IMR-90 (cell line): ENCODE measurements at regions not wholly inside any gene's neighbourhood (a gene's known extent, or its start where the extent isn't known, plus 50 kb on each side); places are given as distances from the start of the nearest gene placed in this dataset.

ENCODE experiments used
- ATAC-seq: fragments of 200-7000 bp; cut with Tn5 transposase; 2 replicates; pipeline ENCODE4 v1.9.1; 2020; ENCODE audit warnings: low read depth, mild to moderate bottlenecking, moderate library complexity
- BruUV-seq: library from RNA; stranded (reverse); fragments of 400-500 nt; replicated peaks from 2 replicates; lab custom pipeline; 2021; lab: Mats Ljungman, UMichigan
- CTCF ChIA-PET: fragments of 300-600 bp; formaldehyde crosslinking; extraction: SDS; loops from one replicate; lab custom pipeline; 2021; ENCODE audit warnings: antibody characterized with exemption; lab: Yijun Ruan, JAX
- POLR2A ChIA-PET: fragments of 300-600 bp; sonication (Branson Sonifier 250); formaldehyde crosslinking; loops from one replicate; lab custom pipeline; 2022; ENCODE audit warnings: antibody characterized with exemption; ENCODE audit not compliant: unreplicated experiment; lab: Charles Lee
- DNase-seq: peaks from one replicate; pipeline ENCODE4 v3.0.0; 2013
- H2AFZ ChIP-seq: replicated peaks from 2 replicates; pipeline ENCODE3; 2013; ENCODE audit warnings: low read length, mild to moderate bottlenecking; ENCODE audit not compliant: poor library complexity
- H2AK5ac ChIP-seq: 2 replicates; pipeline ENCODE4 v1.6.1; 2013; ENCODE audit warnings: low read depth, low read length, inconsistent platforms
- H2AK9ac ChIP-seq: replicated peaks from 2 replicates; pipeline ENCODE3; 2013; ENCODE audit warnings: mild to moderate bottlenecking, low read depth, low read length, moderate library complexity; ENCODE audit not compliant: poor library complexity
- H2BK120ac ChIP-seq: 2 replicates; pipeline ENCODE4 v1.6.1; 2013; ENCODE audit warnings: low read depth, low read length, inconsistent platforms
- H2BK15ac ChIP-seq: 3 replicates; pipeline ENCODE4 v1.6.1; 2013; ENCODE audit warnings: low read depth, low read length, inconsistent platforms
- H2BK20ac ChIP-seq: 2 replicates; pipeline ENCODE4 v1.6.1; 2013; ENCODE audit warnings: low read depth, mild to moderate bottlenecking, inconsistent platforms, low read length, moderate library complexity
- H2BK5ac ChIP-seq: 2 replicates; pipeline ENCODE4 v1.6.1; 2013; ENCODE audit warnings: mild to moderate bottlenecking, low read depth, low read length, inconsistent platforms; ENCODE audit not compliant: poor library complexity, severe bottlenecking
- H3K14ac ChIP-seq: replicated peaks from 2 replicates; pipeline ENCODE4 v1.6.1; 2013; ENCODE audit warnings: low read depth, low read length, inconsistent platforms
- H3K18ac ChIP-seq: 2 replicates; pipeline ENCODE4 v1.6.1; 2013; ENCODE audit warnings: low read depth, low read length, control low read depth
- H3K23ac ChIP-seq: 2 replicates; pipeline ENCODE4 v1.6.1; 2013; ENCODE audit warnings: low read depth, low read length, inconsistent platforms
- H3K27ac ChIP-seq: 2 replicates; pipeline ENCODE4 v1.5.1; 2013; ENCODE audit warnings: mild to moderate bottlenecking, control low read depth, low read length; ENCODE audit not compliant: insufficient read depth
- H3K27me3 ChIP-seq: 2 replicates; pipeline ENCODE4 v1.6.1; 2013; ENCODE audit warnings: low read length; ENCODE audit not compliant: control insufficient read depth, insufficient read depth
- H3K36me3 ChIP-seq: 2 replicates; pipeline ENCODE4 v1.6.1; 2013; ENCODE audit warnings: low read length, mixed read lengths; ENCODE audit not compliant: control insufficient read depth, insufficient read depth
- H3K4ac ChIP-seq: 2 replicates; pipeline ENCODE4 v1.6.1; 2013; ENCODE audit warnings: low read depth, low read length, inconsistent platforms
- H3K4me1 ChIP-seq: 2 replicates; pipeline ENCODE4 v1.6.1; 2013; ENCODE audit warnings: low read length, mixed read lengths; ENCODE audit not compliant: control insufficient read depth, insufficient read depth
- H3K4me2 ChIP-seq: 2 replicates; pipeline ENCODE4 v1.6.1; 2013; ENCODE audit warnings: low read depth, mild to moderate bottlenecking, control low read depth, low read length, moderate library complexity
- H3K4me3 ChIP-seq: 2 replicates; pipeline ENCODE4 v1.5.1; 2013; ENCODE audit warnings: low read depth, mild to moderate bottlenecking, control low read depth, low read length, moderate library complexity; ENCODE audit not compliant: insufficient read depth
- H3K56ac ChIP-seq: 2 replicates; pipeline ENCODE4 v1.6.1; 2013; ENCODE audit warnings: low read length, inconsistent platforms; ENCODE audit not compliant: insufficient read depth; ENCODE audit errors: extremely low read depth
- H3K79me1 ChIP-seq, 2 experiments: 2 replicates each; pipeline ENCODE4 v1.6.1; 2013; ENCODE audit warnings: low read length in 2 of 2, inconsistent platforms in 1 of 2, low read depth in 1 of 2
- H3K9ac ChIP-seq: 2 replicates; pipeline ENCODE4 v1.6.1; 2013; ENCODE audit warnings: low read depth, low read length, control low read depth
- H3K9me1 ChIP-seq: 2 replicates; pipeline ENCODE4 v1.6.1; 2013; ENCODE audit warnings: low read length, inconsistent platforms; ENCODE audit not compliant: insufficient read depth
- H3K9me3 ChIP-seq: 2 replicates; pipeline ENCODE4 v1.6.1; 2013; ENCODE audit warnings: low read length; ENCODE audit not compliant: control insufficient read depth, insufficient read depth
- H4K20me1 ChIP-seq: 2 replicates; pipeline ENCODE4 v1.6.1; 2013; ENCODE audit warnings: low read length, inconsistent platforms; ENCODE audit not compliant: insufficient read depth
- H4K5ac ChIP-seq: 2 replicates; pipeline ENCODE4 v1.6.1; 2013; ENCODE audit warnings: mild to moderate bottlenecking, low read depth, low read length, control low read depth
- H4K8ac ChIP-seq, 2 experiments: 2 replicates each; pipeline ENCODE4 v1.6.1; 2013; ENCODE audit warnings: low read depth in 2 of 2, low read length in 2 of 2, control low read depth in 1 of 2, inconsistent platforms in 1 of 2
- H4K91ac ChIP-seq: 2 replicates; pipeline ENCODE4 v1.6.1; 2013; ENCODE audit warnings: low read depth, low read length, inconsistent platforms; ENCODE audit not compliant: insufficient read depth
- BHLHE40 ChIP-seq: fragments of 150-350 bp; IDR thresholded peaks from 2 replicates; pipeline ENCODE4 v1.6.1; 2016; ENCODE audit warnings: mild to moderate bottlenecking, low read depth, low read length
- CEBPB ChIP-seq: IDR thresholded peaks from 2 replicates; pipeline ENCODE4 v1.6.1; 2012; ENCODE audit warnings: low read depth, low read length, improper control_type of control experiment
- CHD1 ChIP-seq: IDR thresholded peaks from 2 replicates; pipeline ENCODE4 v1.6.1; 2012; ENCODE audit warnings: low read depth, low read length, improper control_type of control experiment
- FOS ChIP-seq: fragments of 150-350 bp; IDR thresholded peaks from 2 replicates; pipeline ENCODE4 v1.6.1; 2016; ENCODE audit warnings: low read depth, low read length
- MAFK ChIP-seq: IDR thresholded peaks from 2 replicates; pipeline ENCODE4 v1.6.1; 2012; ENCODE audit warnings: low read depth, low read length, improper control_type of control experiment
- MAZ ChIP-seq: IDR thresholded peaks from 2 replicates; pipeline ENCODE4 v1.6.1; 2012; ENCODE audit warnings: low read depth, mild to moderate bottlenecking, low read length, improper control_type of control experiment, moderate library complexity, borderline replicate concordance
- NFE2L2 ChIP-seq: fragments of 150-350 bp; IDR thresholded peaks from 2 replicates; pipeline ENCODE4 v1.6.1; 2016; ENCODE audit warnings: low read depth, mild to moderate bottlenecking, low read length
- POLR2A ChIP-seq: IDR thresholded peaks from 2 replicates; pipeline ENCODE4 v1.6.1; 2012; ENCODE audit warnings: mild to moderate bottlenecking, low read depth, low read length
- RAD21 ChIP-seq: IDR thresholded peaks from 2 replicates; pipeline ENCODE4 v1.6.1; 2012; ENCODE audit warnings: low read length, improper control_type of control experiment
- RCOR1 ChIP-seq: IDR thresholded peaks from 2 replicates; pipeline ENCODE4 v1.6.1; 2012; ENCODE audit warnings: mild to moderate bottlenecking, low read length, improper control_type of control experiment; ENCODE audit not compliant: insufficient replicate concordance
- WGBS, 2 experiments: methylation state at CpG; one replicate each; pipeline versions ENCODE4 v1.1.5 to v1.1.7; 2013; ENCODE audit warnings: missing lambda C conversion rate in 2 of 2; ENCODE audit not compliant: insufficient read length in 1 of 2; ENCODE audit errors: extremely low coverage in 2 of 2; 5-methylcytosine and 5-hydroxymethylcytosine counted together
- dilution Hi-C: fragments of 300-500 bp; cut with HindIII; formaldehyde crosslinking; loops from one replicate; pipeline ENCODE4 v1.14.3; 2018; ENCODE audit warnings: low sequenced_read_pairs; ENCODE audit not compliant: unreplicated experiment
- in situ Hi-C: fragments of 300-500 bp; cut with MboI; formaldehyde crosslinking; loops from 3 replicates; pipeline ENCODE4 v1.14.3; 2019; ENCODE audit warnings: low sequenced_read_pairs, inconsistent platforms, mixed read lengths
- intact Hi-C: fragments of 100-400 bp; cut with micrococcal nuclease; formaldehyde crosslinking; loops from 2 replicates; pipeline ENCODE4 v1.10.0; 2022
- TF ChIP-seq, protein P1 (sequence below): fragments of 150-350 bp; IDR thresholded peaks from 2 replicates; pipeline ENCODE4 v1.6.1; 2016; ENCODE audit warnings: low read depth, mild to moderate bottlenecking, low read length, moderate library complexity, borderline replicate concordance
- TF ChIP-seq, protein P2 (sequence below): fragments of 150-350 bp; IDR thresholded peaks from 2 replicates; pipeline ENCODE4 v1.6.1; 2017; ENCODE audit warnings: mild to moderate bottlenecking, antibody characterized with exemption, low read length, low read depth
- TF ChIP-seq, protein P3 (sequence below): conservative IDR thresholded peaks from 2 replicates; pipeline ENCODE4 v1.5.1; 2012; ENCODE audit warnings: mild to moderate bottlenecking, low read depth, low read length, improper control_type of control experiment

DNA sequence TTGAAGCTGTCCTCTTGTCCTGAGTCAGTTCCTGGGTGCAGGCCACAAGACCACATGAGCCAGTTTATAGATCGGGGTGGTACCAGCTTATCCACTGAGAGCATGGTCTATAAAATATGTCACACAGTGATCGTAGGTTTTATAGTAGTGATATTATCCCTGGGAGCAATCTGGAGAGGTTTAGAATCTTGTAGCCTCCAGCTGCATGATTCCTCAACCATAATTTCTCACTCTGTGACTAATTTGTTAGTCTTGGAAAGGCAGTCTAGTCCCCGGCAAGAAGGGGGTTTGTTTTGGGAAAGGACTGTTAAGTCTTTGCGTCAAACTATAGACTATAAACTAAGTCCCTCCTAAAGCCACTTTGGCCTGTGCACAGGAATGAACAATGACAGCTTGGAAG is 693.0 kb upstream of the CADM2 start:
- no peaks in the 10 kb centered on the region for H3K9me1 ChIP-seq
- in situ Hi-C loops (no loop called here), dilution Hi-C loops (no loop called here), intact Hi-C loops (no loop called here)
- H4K8ac ChIP-seq: no peak overlapping the region
- no CpG with 5 or more reads among the region's 4 CpGs for WGBS, 2 experiments
- H2BK20ac ChIP-seq: no peak overlapping the region
- H3K9me3 ChIP-seq: no peaks in the 10 kb centered on the region
- H3K27ac ChIP-seq: no peak overlapping the region
- no TSS peak for BruUV-seq
- H3K4me2 ChIP-seq: no peak overlapping the region
- no peak overlapping the region for H2AK9ac ChIP-seq
- no peak overlapping the region for H3K18ac ChIP-seq
- TF ChIP-seq RCOR1 (no peak), RAD21 (no peak), FOS (no peak), CEBPB (no peak), MAZ (no peak), POLR2A (no peak), BHLHE40 (no peak), NFE2L2 (no peak), CHD1 (no peak), MAFK (no peak)
- TF ChIP-seq, protein P1, sequence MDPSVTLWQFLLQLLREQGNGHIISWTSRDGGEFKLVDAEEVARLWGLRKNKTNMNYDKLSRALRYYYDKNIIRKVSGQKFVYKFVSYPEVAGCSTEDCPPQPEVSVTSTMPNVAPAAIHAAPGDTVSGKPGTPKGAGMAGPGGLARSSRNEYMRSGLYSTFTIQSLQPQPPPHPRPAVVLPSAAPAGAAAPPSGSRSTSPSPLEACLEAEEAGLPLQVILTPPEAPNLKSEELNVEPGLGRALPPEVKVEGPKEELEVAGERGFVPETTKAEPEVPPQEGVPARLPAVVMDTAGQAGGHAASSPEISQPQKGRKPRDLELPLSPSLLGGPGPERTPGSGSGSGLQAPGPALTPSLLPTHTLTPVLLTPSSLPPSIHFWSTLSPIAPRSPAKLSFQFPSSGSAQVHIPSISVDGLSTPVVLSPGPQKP: no peak
- TF ChIP-seq, protein P2, sequence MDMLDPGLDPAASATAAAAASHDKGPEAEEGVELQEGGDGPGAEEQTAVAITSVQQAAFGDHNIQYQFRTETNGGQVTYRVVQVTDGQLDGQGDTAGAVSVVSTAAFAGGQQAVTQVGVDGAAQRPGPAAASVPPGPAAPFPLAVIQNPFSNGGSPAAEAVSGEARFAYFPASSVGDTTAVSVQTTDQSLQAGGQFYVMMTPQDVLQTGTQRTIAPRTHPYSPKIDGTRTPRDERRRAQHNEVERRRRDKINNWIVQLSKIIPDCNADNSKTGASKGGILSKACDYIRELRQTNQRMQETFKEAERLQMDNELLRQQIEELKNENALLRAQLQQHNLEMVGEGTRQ: no peak
- TF ChIP-seq, protein P3, sequence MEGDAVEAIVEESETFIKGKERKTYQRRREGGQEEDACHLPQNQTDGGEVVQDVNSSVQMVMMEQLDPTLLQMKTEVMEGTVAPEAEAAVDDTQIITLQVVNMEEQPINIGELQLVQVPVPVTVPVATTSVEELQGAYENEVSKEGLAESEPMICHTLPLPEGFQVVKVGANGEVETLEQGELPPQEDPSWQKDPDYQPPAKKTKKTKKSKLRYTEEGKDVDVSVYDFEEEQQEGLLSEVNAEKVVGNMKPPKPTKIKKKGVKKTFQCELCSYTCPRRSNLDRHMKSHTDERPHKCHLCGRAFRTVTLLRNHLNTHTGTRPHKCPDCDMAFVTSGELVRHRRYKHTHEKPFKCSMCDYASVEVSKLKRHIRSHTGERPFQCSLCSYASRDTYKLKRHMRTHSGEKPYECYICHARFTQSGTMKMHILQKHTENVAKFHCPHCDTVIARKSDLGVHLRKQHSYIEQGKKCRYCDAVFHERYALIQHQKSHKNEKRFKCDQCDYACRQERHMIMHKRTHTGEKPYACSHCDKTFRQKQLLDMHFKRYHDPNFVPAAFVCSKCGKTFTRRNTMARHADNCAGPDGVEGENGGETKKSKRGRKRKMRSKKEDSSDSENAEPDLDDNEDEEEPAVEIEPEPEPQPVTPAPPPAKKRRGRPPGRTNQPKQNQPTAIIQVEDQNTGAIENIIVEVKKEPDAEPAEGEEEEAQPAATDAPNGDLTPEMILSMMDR: no peak
- POLR2A ChIA-PET: no interaction called here
- H3K4ac ChIP-seq: no peak overlapping the region
- no peak overlapping the region for H3K56ac ChIP-seq
- H4K5ac ChIP-seq: no peak overlapping the region
- DNase-seq (no peak), ATAC-seq (no peak)
- H2BK5ac ChIP-seq: no peak overlapping the region
- H3K27me3 ChIP-seq: no peaks in the 10 kb centered on the region
- no peak overlapping the region for H2BK15ac ChIP-seq
- no peaks in the 10 kb centered on the region for H4K20me1 ChIP-seq
- H2BK120ac ChIP-seq: no peak overlapping the region
- H3K4me3 ChIP-seq: no peak overlapping the region
- H4K91ac ChIP-seq: no peak overlapping the region
- H3K79me1 ChIP-seq: no peaks in the 10 kb centered on the region
- no peak overlapping the region for H2AFZ ChIP-seq
- CTCF ChIA-PET: no interaction called here
- no peak overlapping the region for H3K9ac ChIP-seq
- no peak overlapping the region for H3K23ac ChIP-seq
- H3K14ac ChIP-seq: no peak overlapping the region
- H3K36me3 ChIP-seq: no peaks in the 10 kb centered on the region
- no peaks in the 10 kb centered on the region for H3K4me1 ChIP-seq
- H2AK5ac ChIP-seq: no peak overlapping the region
